Effector memory CD4-positive, alpha-beta T cell (primary cell): ENCODE measurements at regions not wholly inside any gene's neighbourhood (a gene's known extent, or its start where the extent isn't known, plus 50 kb on each side); places are given as distances from the start of the nearest gene placed in this dataset.
"Not testable (repeated sequence)": the region's sequence is repeated elsewhere in the genome, so short reads cannot be mapped to it uniquely, and the experiment has no call there.

ENCODE experiments used
- DNase-seq, 3 donors: peaks; one replicate each; pipeline ENCODE4 v3.0.0-alpha.2; 2020
- H3K27ac ChIP-seq: 2 replicates; pipeline ENCODE4 v1.7.0; 2013; ENCODE audit warnings: mild to moderate bottlenecking, low read length, moderate library complexity; ENCODE audit not compliant: insufficient read depth, poor library complexity, severe bottlenecking
- H3K27me3 ChIP-seq: replicated peaks from 2 replicates; pipeline ENCODE4 v1.7.0; 2013; ENCODE audit warnings: mild to moderate bottlenecking, low read length; ENCODE audit not compliant: insufficient read depth, control insufficient read depth, poor library complexity, severe bottlenecking
- H3K36me3 ChIP-seq: 2 replicates; pipeline ENCODE4 v1.7.0; 2013; ENCODE audit warnings: mild to moderate bottlenecking, low read length, moderate library complexity; ENCODE audit not compliant: control insufficient read depth, insufficient read depth
- H3K4me1 ChIP-seq: 2 replicates; pipeline ENCODE4 v1.7.0; 2013; ENCODE audit warnings: low read length, mild to moderate bottlenecking; ENCODE audit not compliant: control insufficient read depth, insufficient read depth, poor library complexity, severe bottlenecking
- H3K4me3 ChIP-seq: 2 replicates; pipeline ENCODE4 v1.7.0; 2013; ENCODE audit warnings: low read length, low read depth, mild to moderate bottlenecking; ENCODE audit not compliant: insufficient read depth, poor library complexity, severe bottlenecking
- H3K9me3 ChIP-seq: 2 replicates; pipeline ENCODE4 v1.7.0; 2013; ENCODE audit warnings: mild to moderate bottlenecking, low read length, moderate library complexity; ENCODE audit not compliant: control insufficient read depth

GRCh38 chr16:31807086-31807485 is 66.5 kb upstream of the ZNF267 start:
- DNase-seq: no peak
- Histone ChIP-seq H3K27me3 (no peaks in the 10 kb centered on the region), H3K4me3 (no peak overlapping the region)

GRCh38 chr16:31810863-31811262 is 62.7 kb upstream of the ZNF267 start:
- no peaks in the 10 kb centered on the region for H3K27me3 ChIP-seq
- H3K9me3 ChIP-seq: no peaks in the 10 kb centered on the region
- H3K4me1 ChIP-seq: no peaks in the 10 kb centered on the region
- no peak for DNase-seq
- no peak overlapping the region for H3K27ac ChIP-seq
- H3K36me3 ChIP-seq: no peaks in the 10 kb centered on the region
- no peak overlapping the region for H3K4me3 ChIP-seq

More at GRCh38 chr16:31807086-31807485, 66.5 kb upstream of the ZNF267 start:
- Histone ChIP-seq H3K27ac (no peak overlapping the region), H3K4me1 (no peaks in the 10 kb centered on the region), H3K36me3 (no peaks in the 10 kb centered on the region), H3K9me3 (no peaks in the 10 kb centered on the region)

- H3K27me3 ChIP-seq, H3K9me3 ChIP-seq, DNase-seq, H3K36me3 ChIP-seq, H3K4me1 ChIP-seq, H3K4me3 ChIP-seq, H3K27ac ChIP-seq: not testable (repeated sequence)
These were observed 57.5 kb upstream of the ZNF267 start for GRCh38 chr16:31816141-31816540.

GRCh38 chr16:31819386-31819785 is 54.2 kb upstream of the ZNF267 start:
- H3K36me3 ChIP-seq: no peaks in the 10 kb centered on the region
- no peaks in the 10 kb centered on the region for H3K9me3 ChIP-seq
- no peak for DNase-seq
- no peaks in the 10 kb centered on the region for H3K4me1 ChIP-seq
- no peak overlapping the region for H3K4me3 ChIP-seq
- no peak overlapping the region for H3K27ac ChIP-seq
- no peaks in the 10 kb centered on the region for H3K27me3 ChIP-seq

GRCh38 chr16:31819948-31820347 is 53.7 kb upstream of the ZNF267 start:
- H3K4me3 ChIP-seq: no peak overlapping the region
- H3K27ac ChIP-seq: no peak overlapping the region
- H3K36me3 ChIP-seq: no peaks in the 10 kb centered on the region
- no peak for DNase-seq
- H3K4me1 ChIP-seq: no peaks in the 10 kb centered on the region
- H3K9me3 ChIP-seq: no peaks in the 10 kb centered on the region
- H3K27me3 ChIP-seq: no peaks in the 10 kb centered on the region
